ENCODE measurements at regions not wholly inside any gene's neighbourhood (a gene's known extent, or its start where the extent isn't known, plus 50 kb on each side); places are given as distances from the start of the nearest gene placed in this dataset.

- H3K27ac ChIP-seq (ENCODE audit: low read depth, low read length), result no peak overlapping the region
- no peak overlapping the region for H3K4me3 ChIP-seq (ENCODE audit: low read depth, low read length)
- H3K27me3 ChIP-seq (ENCODE audit: control insufficient read depth, insufficient read depth, low read length), result no peaks in the 10 kb centered on the region
- H3K4me1 ChIP-seq (ENCODE audit: control insufficient read depth, insufficient read depth, low read length), result peaks cover 8% of the 10 kb centered on the region
- H3K36me3 ChIP-seq (ENCODE audit: control insufficient read depth, insufficient read depth, low read length), result no peaks in the 10 kb centered on the region
- H3K9me3 ChIP-seq (ENCODE audit: control insufficient read depth, insufficient read depth, low read length), result no peaks in the 10 kb centered on the region
- no peak overlapping the region for H3K9ac ChIP-seq (ENCODE audit: low read depth, low read length)
These were observed 1293.0 kb downstream of the REEP3 start for GRCh38 chr10:64814201-64814600.

GRCh38 chr10:64829888-64830412 is 1308.7 kb downstream of the REEP3 start:
- Histone ChIP-seq H3K36me3 (ENCODE audit: control insufficient read depth, insufficient read depth, low read length) (no peaks in the 10 kb centered on the region), H3K27ac (ENCODE audit: low read depth, low read length) (no peak overlapping the region), H3K9ac (ENCODE audit: low read depth, low read length) (no peak overlapping the region), H3K27me3 (ENCODE audit: control insufficient read depth, insufficient read depth, low read length) (no peaks in the 10 kb centered on the region), H3K4me1 (ENCODE audit: control insufficient read depth, insufficient read depth, low read length) (no peaks in the 10 kb centered on the region), H3K4me3 (ENCODE audit: low read depth, low read length) (no peak overlapping the region), H3K9me3 (ENCODE audit: control insufficient read depth, insufficient read depth, low read length) (no peaks in the 10 kb centered on the region)

- no peak overlapping the region for H3K27ac ChIP-seq (ENCODE audit: low read depth, low read length)
- no peaks in the 10 kb centered on the region for H3K4me1 ChIP-seq (ENCODE audit: control insufficient read depth, insufficient read depth, low read length)
- H3K9ac ChIP-seq (ENCODE audit: low read depth, low read length), result no peak overlapping the region
- no peaks in the 10 kb centered on the region for H3K9me3 ChIP-seq (ENCODE audit: control insufficient read depth, insufficient read depth, low read length)
- H3K4me3 ChIP-seq (ENCODE audit: low read depth, low read length), result no peak overlapping the region
- H3K36me3 ChIP-seq (ENCODE audit: control insufficient read depth, insufficient read depth, low read length), result no peaks in the 10 kb centered on the region
- no peaks in the 10 kb centered on the region for H3K27me3 ChIP-seq (ENCODE audit: control insufficient read depth, insufficient read depth, low read length)
These were observed 1309.7 kb downstream of the REEP3 start for GRCh38 chr10:64830869-64831268.

- Histone ChIP-seq H3K27ac (ENCODE audit: low read depth, low read length) (no peak overlapping the region), H3K27me3 (ENCODE audit: control insufficient read depth, insufficient read depth, low read length) (no peaks in the 10 kb centered on the region), H3K4me1 (ENCODE audit: control insufficient read depth, insufficient read depth, low read length) (no peaks in the 10 kb centered on the region), H3K9ac (ENCODE audit: low read depth, low read length) (no peak overlapping the region), H3K4me3 (ENCODE audit: low read depth, low read length) (no peak overlapping the region), H3K36me3 (ENCODE audit: control insufficient read depth, insufficient read depth, low read length) (no peaks in the 10 kb centered on the region), H3K9me3 (ENCODE audit: control insufficient read depth, insufficient read depth, low read length) (no peaks in the 10 kb centered on the region)
These were observed 1319.1 kb downstream of the REEP3 start for GRCh38 chr10:64840341-64840740.

GRCh38 chr10:64846700-64847099 is 1325.5 kb downstream of the REEP3 start:
- Histone ChIP-seq H3K9ac (ENCODE audit: low read depth, low read length) (no peak overlapping the region), H3K36me3 (ENCODE audit: control insufficient read depth, insufficient read depth, low read length) (no peaks in the 10 kb centered on the region), H3K27me3 (ENCODE audit: control insufficient read depth, insufficient read depth, low read length) (no peaks in the 10 kb centered on the region), H3K4me3 (ENCODE audit: low read depth, low read length) (no peak overlapping the region), H3K4me1 (ENCODE audit: control insufficient read depth, insufficient read depth, low read length) (no peaks in the 10 kb centered on the region), H3K9me3 (ENCODE audit: control insufficient read depth, insufficient read depth, low read length) (no peaks in the 10 kb centered on the region), H3K27ac (ENCODE audit: low read depth, low read length) (no peak overlapping the region)

- no peaks in the 10 kb centered on the region for H3K9me3 ChIP-seq (ENCODE audit: control insufficient read depth, insufficient read depth, low read length)
- no peak overlapping the region for H3K9ac ChIP-seq (ENCODE audit: low read depth, low read length)
- H3K27ac ChIP-seq (ENCODE audit: low read depth, low read length), result no peak overlapping the region
- H3K36me3 ChIP-seq (ENCODE audit: control insufficient read depth, insufficient read depth, low read length), result no peaks in the 10 kb centered on the region
- no peaks in the 10 kb centered on the region for H3K27me3 ChIP-seq (ENCODE audit: control insufficient read depth, insufficient read depth, low read length)
- H3K4me1 ChIP-seq (ENCODE audit: control insufficient read depth, insufficient read depth, low read length), result no peaks in the 10 kb centered on the region
- no peak overlapping the region for H3K4me3 ChIP-seq (ENCODE audit: low read depth, low read length)
These were observed 1334.7 kb downstream of the REEP3 start for GRCh38 chr10:64855941-64856340.

GRCh38 chr10:64859911-64860310 is 1338.7 kb downstream of the REEP3 start:
- H3K27me3 ChIP-seq (ENCODE audit: control insufficient read depth, insufficient read depth, low read length), result no peaks in the 10 kb centered on the region
- H3K4me3 ChIP-seq (ENCODE audit: low read depth, low read length), result no peak overlapping the region
- H3K4me1 ChIP-seq (ENCODE audit: control insufficient read depth, insufficient read depth, low read length), result no peaks in the 10 kb centered on the region
- no peaks in the 10 kb centered on the region for H3K9me3 ChIP-seq (ENCODE audit: control insufficient read depth, insufficient read depth, low read length)
- H3K9ac ChIP-seq (ENCODE audit: low read depth, low read length), result no peak overlapping the region
- H3K27ac ChIP-seq (ENCODE audit: low read depth, low read length), result no peak overlapping the region
- H3K36me3 ChIP-seq (ENCODE audit: control insufficient read depth, insufficient read depth, low read length), result no peaks in the 10 kb centered on the region

GRCh38 chr10:64863836-64864235 is 1342.6 kb downstream of the REEP3 start:
- Histone ChIP-seq H3K36me3 (ENCODE audit: control insufficient read depth, insufficient read depth, low read length) (no peaks in the 10 kb centered on the region), H3K4me3 (ENCODE audit: low read depth, low read length) (no peak overlapping the region), H3K27me3 (ENCODE audit: control insufficient read depth, insufficient read depth, low read length) (no peaks in the 10 kb centered on the region), H3K27ac (ENCODE audit: low read depth, low read length) (no peak overlapping the region), H3K9ac (ENCODE audit: low read depth, low read length) (no peak overlapping the region), H3K9me3 (ENCODE audit: control insufficient read depth, insufficient read depth, low read length) (peaks cover 6% of the 10 kb centered on the region; the same call in 1 of the 2 replicates), H3K4me1 (ENCODE audit: control insufficient read depth, insufficient read depth, low read length) (0 out of 2 replicates have a peak, but pooled peaks cover 4% of the 10 kb centered on the region)

- Histone ChIP-seq H3K9me3 (ENCODE audit: control insufficient read depth, insufficient read depth, low read length) (peaks cover 6% of the 10 kb centered on the region; the same call in 1 of the 2 replicates), H3K27me3 (ENCODE audit: control insufficient read depth, insufficient read depth, low read length) (no peaks in the 10 kb centered on the region), H3K9ac (ENCODE audit: low read depth, low read length) (no peak overlapping the region), H3K27ac (ENCODE audit: low read depth, low read length) (no peak overlapping the region), H3K36me3 (ENCODE audit: control insufficient read depth, insufficient read depth, low read length) (no peaks in the 10 kb centered on the region), H3K4me3 (ENCODE audit: low read depth, low read length) (no peak overlapping the region), H3K4me1 (ENCODE audit: control insufficient read depth, insufficient read depth, low read length) (0 out of 2 replicates have a peak, but pooled peaks cover 4% of the 10 kb centered on the region)
These were observed 1346.3 kb downstream of the REEP3 start for GRCh38 chr10:64867501-64867962.

- no peak overlapping the region for H3K27ac ChIP-seq (ENCODE audit: low read depth, low read length)
- H3K4me1 ChIP-seq (ENCODE audit: control insufficient read depth, insufficient read depth, low read length), result no peaks in the 10 kb centered on the region
- no peaks in the 10 kb centered on the region for H3K27me3 ChIP-seq (ENCODE audit: control insufficient read depth, insufficient read depth, low read length)
- H3K9me3 ChIP-seq (ENCODE audit: control insufficient read depth, insufficient read depth, low read length), result no peaks in the 10 kb centered on the region
- H3K36me3 ChIP-seq (ENCODE audit: control insufficient read depth, insufficient read depth, low read length), result no peaks in the 10 kb centered on the region
- H3K4me3 ChIP-seq (ENCODE audit: low read depth, low read length), result no peak overlapping the region
- no peak overlapping the region for H3K9ac ChIP-seq (ENCODE audit: low read depth, low read length)
These were observed 1351.9 kb downstream of the REEP3 start for GRCh38 chr10:64873088-64873487.

- no peaks in the 10 kb centered on the region for H3K4me1 ChIP-seq (ENCODE audit: control insufficient read depth, insufficient read depth, low read length)
- H3K9me3 ChIP-seq (ENCODE audit: control insufficient read depth, insufficient read depth, low read length), result no peaks in the 10 kb centered on the region
- no peak overlapping the region for H3K9ac ChIP-seq (ENCODE audit: low read depth, low read length)
- no peak overlapping the region for H3K4me3 ChIP-seq (ENCODE audit: low read depth, low read length)
- H3K36me3 ChIP-seq (ENCODE audit: control insufficient read depth, insufficient read depth, low read length), result no peaks in the 10 kb centered on the region
- H3K27ac ChIP-seq (ENCODE audit: low read depth, low read length), result no peak overlapping the region
- H3K27me3 ChIP-seq (ENCODE audit: control insufficient read depth, insufficient read depth, low read length), result no peaks in the 10 kb centered on the region
These were observed 1352.8 kb downstream of the REEP3 start for GRCh38 chr10:64873959-64874358.
